ENCODE measurements at regions not wholly inside any gene's neighbourhood (a gene's known extent, or its start where the extent isn't known, plus 50 kb on each side); places are given as distances from the start of the nearest gene placed in this dataset.

- Histone ChIP-seq H3K27me3 (ENCODE audit: control insufficient read depth, insufficient read depth, low read length) (no peaks in the 10 kb centered on the region), H3K9ac (ENCODE audit: low read length in 3 of 3) (no peak overlapping the region), H3K27ac (ENCODE audit: low read depth in 2 of 2, low read length in 2 of 2) (no peak overlapping the region), H3K4me3 (ENCODE audit: low read length in 3 of 3) (no peak overlapping the region), H3K4me1 (ENCODE audit: control insufficient read depth in 2 of 3, insufficient read depth in 2 of 3, low read depth in 1 of 3, low read length in 3 of 3) (no peaks in the 10 kb centered on the region), H3K36me3 (ENCODE audit: control insufficient read depth in 2 of 3, insufficient read depth in 3 of 3, low read length in 3 of 3) (no peaks in the 10 kb centered on the region), H3K9me3 (ENCODE audit: control insufficient read depth in 2 of 3, insufficient read depth in 1 of 3, low read length in 3 of 3) (no peaks in the 10 kb centered on the region)
- TF ChIP-seq CTCF (IDR thresholded peaks at IDR 0.05; ENCODE audit: borderline replicate concordance, extremely low read depth, insufficient read depth), result no peak
- intact Hi-C loops (cut with DNase I), result no loop called here
- FAIRE-seq, result no peak
- no peak for DNase-seq
These were observed 125.6 kb downstream of the CDC5L start for GRCh38 chr6:44512868-44513741.

- no peaks in the 10 kb centered on the region for H3K27me3 ChIP-seq (ENCODE audit: control insufficient read depth, insufficient read depth, low read length)
- H3K4me1 ChIP-seq (ENCODE audit: control insufficient read depth in 2 of 3, insufficient read depth in 2 of 3, low read depth in 1 of 3, low read length in 3 of 3), result no peaks in the 10 kb centered on the region
- FAIRE-seq (no peak), DNase-seq (no peak)
- no peak overlapping the region for H3K4me3 ChIP-seq (ENCODE audit: low read length in 3 of 3)
- no peaks in the 10 kb centered on the region for H3K36me3 ChIP-seq (ENCODE audit: control insufficient read depth in 2 of 3, insufficient read depth in 3 of 3, low read length in 3 of 3)
- H3K27ac ChIP-seq (ENCODE audit: low read depth in 2 of 2, low read length in 2 of 2), result no peak overlapping the region
- no peak for TF ChIP-seq CTCF (IDR thresholded peaks at IDR 0.05; ENCODE audit: borderline replicate concordance, extremely low read depth, insufficient read depth)
- H3K9ac ChIP-seq (ENCODE audit: low read length in 3 of 3), result no peak overlapping the region
- intact Hi-C loops (cut with DNase I), result no loop called here
- no peaks in the 10 kb centered on the region for H3K9me3 ChIP-seq (ENCODE audit: control insufficient read depth in 2 of 3, insufficient read depth in 1 of 3, low read length in 3 of 3)
These were observed 126.6 kb downstream of the CDC5L start for GRCh38 chr6:44514085-44514484.

GRCh38 chr6:44514576-44515193 lies 127.2 kb downstream of the CDC5L start:
- Histone ChIP-seq H3K9ac (ENCODE audit: low read length in 3 of 3) (no peak overlapping the region), H3K4me3 (ENCODE audit: low read length in 3 of 3) (no peak overlapping the region), H3K27ac (ENCODE audit: low read depth in 2 of 2, low read length in 2 of 2) (no peak overlapping the region), H3K27me3 (ENCODE audit: control insufficient read depth, insufficient read depth, low read length) (no peaks in the 10 kb centered on the region), H3K4me1 (ENCODE audit: control insufficient read depth in 2 of 3, insufficient read depth in 2 of 3, low read depth in 1 of 3, low read length in 3 of 3) (no peaks in the 10 kb centered on the region), H3K36me3 (ENCODE audit: control insufficient read depth in 2 of 3, insufficient read depth in 3 of 3, low read length in 3 of 3) (no peaks in the 10 kb centered on the region), H3K9me3 (ENCODE audit: control insufficient read depth in 2 of 3, insufficient read depth in 1 of 3, low read length in 3 of 3) (no peaks in the 10 kb centered on the region)
- DNase-seq (no peak), FAIRE-seq (no peak)
- no peak for TF ChIP-seq CTCF (IDR thresholded peaks at IDR 0.05; ENCODE audit: borderline replicate concordance, extremely low read depth, insufficient read depth)
- intact Hi-C loops (cut with DNase I), result no loop called here

Data from kidney (tissue), 13 donors.